Astrocyte of the spinal cord (primary cell): ENCODE measurements at regions not wholly inside any gene's neighbourhood (a gene's known extent, or its start where the extent isn't known, plus 50 kb on each side); places are given as distances from the start of the nearest gene placed in this dataset.
"Not testable (repeated sequence)": the region's sequence is repeated elsewhere in the genome, so short reads cannot be mapped to it uniquely, and the experiment has no call there.

Experiments
- DNase-seq: peaks from one replicate; pipeline ENCODE4 v3.0.0; 2011; ENCODE audit warnings: low read depth, low spot score
- H3K4me3 ChIP-seq: 2 replicates; pipeline ENCODE4 v1.5.1; 2011; ENCODE audit warnings: low read depth, mild to moderate bottlenecking, low read length, moderate library complexity
- in situ Hi-C: cut with HindIII; loops from 2 replicates; pipeline ENCODE4 v1.10.0; 2017; ENCODE audit warnings: low sequenced_read_pairs
- TF ChIP-seq, protein P1 (sequence below): IDR thresholded peaks from 2 replicates; pipeline ENCODE4 v1.5.1; 2012; ENCODE audit warnings: low read depth, mild to moderate bottlenecking, low read length, inconsistent platforms

- in situ Hi-C loops = no loop called here
- DNase-seq = no peak
- no peak overlapping the region for H3K4me3 ChIP-seq
- TF ChIP-seq, protein P1, sequence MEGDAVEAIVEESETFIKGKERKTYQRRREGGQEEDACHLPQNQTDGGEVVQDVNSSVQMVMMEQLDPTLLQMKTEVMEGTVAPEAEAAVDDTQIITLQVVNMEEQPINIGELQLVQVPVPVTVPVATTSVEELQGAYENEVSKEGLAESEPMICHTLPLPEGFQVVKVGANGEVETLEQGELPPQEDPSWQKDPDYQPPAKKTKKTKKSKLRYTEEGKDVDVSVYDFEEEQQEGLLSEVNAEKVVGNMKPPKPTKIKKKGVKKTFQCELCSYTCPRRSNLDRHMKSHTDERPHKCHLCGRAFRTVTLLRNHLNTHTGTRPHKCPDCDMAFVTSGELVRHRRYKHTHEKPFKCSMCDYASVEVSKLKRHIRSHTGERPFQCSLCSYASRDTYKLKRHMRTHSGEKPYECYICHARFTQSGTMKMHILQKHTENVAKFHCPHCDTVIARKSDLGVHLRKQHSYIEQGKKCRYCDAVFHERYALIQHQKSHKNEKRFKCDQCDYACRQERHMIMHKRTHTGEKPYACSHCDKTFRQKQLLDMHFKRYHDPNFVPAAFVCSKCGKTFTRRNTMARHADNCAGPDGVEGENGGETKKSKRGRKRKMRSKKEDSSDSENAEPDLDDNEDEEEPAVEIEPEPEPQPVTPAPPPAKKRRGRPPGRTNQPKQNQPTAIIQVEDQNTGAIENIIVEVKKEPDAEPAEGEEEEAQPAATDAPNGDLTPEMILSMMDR = no peak
Measured at GRCh38 chr2:155972916-155973315, 359.6 kb downstream of the NR4A2 start.

GRCh38 chr2:155966064-155966471 lies 366.5 kb downstream of the NR4A2 start:
- DNase-seq, H3K4me3 ChIP-seq, in situ Hi-C loops: not testable (repeated sequence)

DNA sequence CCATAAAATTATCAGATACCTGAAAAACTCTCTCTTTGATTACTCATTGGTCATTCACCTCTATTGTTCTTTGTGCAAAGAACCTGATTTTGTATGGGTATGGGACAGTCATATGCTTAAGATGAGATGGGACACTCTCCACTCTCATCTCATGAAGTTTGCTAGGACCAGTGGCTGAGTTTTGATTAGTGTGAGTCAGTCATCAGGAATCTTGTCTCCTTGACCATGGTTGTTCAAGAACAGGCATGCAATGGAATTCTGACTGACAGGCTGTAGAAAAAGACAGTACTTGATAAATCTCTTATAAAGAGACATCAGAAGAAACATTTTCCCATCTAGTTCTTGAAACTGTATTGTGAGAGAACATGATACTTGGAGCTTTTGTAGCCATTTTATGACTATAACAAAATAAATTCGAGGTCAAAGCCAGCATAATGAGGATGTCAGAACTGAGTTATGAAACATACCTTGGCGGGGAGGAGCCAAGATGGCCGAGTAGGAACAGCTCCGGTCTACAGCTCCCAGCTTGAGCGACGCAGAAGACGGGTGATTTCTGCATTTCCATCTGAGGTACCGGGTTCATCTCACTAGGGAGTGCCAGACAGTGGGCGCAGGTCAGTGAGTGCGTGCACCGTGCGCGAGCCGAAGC lies 367.0 kb downstream of the NR4A2 start:
- TF ChIP-seq, protein P1 = no peak

DNA sequence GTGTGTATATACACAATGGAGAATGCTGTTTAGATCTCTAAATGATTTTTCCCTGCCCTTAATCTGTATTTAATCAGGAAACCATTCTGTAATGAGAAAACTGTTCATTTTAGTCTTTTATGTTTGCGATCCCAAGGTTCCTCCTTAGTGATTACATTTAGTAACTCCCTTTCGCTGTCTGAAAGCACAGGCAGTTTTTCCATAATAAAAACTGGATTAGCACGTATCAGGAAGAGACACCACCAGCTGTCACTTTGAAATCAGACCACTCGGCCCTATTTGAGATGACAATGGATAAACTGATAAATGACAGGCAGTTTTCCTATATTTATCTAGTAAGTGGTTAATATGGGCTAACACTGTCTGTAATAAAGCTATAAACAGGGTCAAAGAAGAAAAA lies 370.9 kb downstream of the NR4A2 start:
- in situ Hi-C loops = no loop called here
- TF ChIP-seq, protein P1 = no peak

More for the DNA sequence above, 367.0 kb downstream of the NR4A2 start:
- in situ Hi-C loops = no loop called here
- H3K4me3 ChIP-seq = no peak overlapping the region
- no peak for DNase-seq

GRCh38 chr2:155958834-155959233 lies 373.7 kb downstream of the NR4A2 start:
- in situ Hi-C loops = no loop called here
- TF ChIP-seq, protein P1 = no peak
- DNase-seq = no peak
- no peak overlapping the region for H3K4me3 ChIP-seq

More for the DNA sequence above, 370.9 kb downstream of the NR4A2 start:
- no peak overlapping the region for H3K4me3 ChIP-seq
- DNase-seq = no peak

- no peak overlapping the region for H3K4me3 ChIP-seq
- no peak for DNase-seq
- TF ChIP-seq, protein P1 = no peak
- in situ Hi-C loops = no loop called here
Measured at GRCh38 chr2:155947069-155947468, 385.5 kb downstream of the NR4A2 start.

DNA sequence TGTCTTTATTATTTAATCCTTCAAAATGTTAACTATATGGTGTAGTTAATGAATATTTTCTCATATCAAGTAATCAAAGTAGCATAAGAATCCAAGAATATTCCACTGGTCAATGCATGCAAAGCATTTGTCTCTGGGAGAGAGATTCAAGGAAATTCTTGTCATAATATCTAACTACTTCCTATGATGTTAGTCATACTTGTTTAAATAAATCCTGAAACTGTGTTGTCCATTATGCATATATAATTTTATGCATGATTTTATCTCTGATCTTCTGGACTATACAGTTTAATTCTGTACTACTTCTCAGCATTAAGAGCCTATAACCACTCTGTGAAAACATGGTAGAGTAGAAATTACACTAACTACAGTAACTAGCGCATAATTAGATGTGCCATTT lies 388.3 kb downstream of the NR4A2 start:
- TF ChIP-seq, protein P1 = no peak
- no peak for DNase-seq
- no peak overlapping the region for H3K4me3 ChIP-seq
- in situ Hi-C loops = no loop called here
